ENCODE measurements at regions not wholly inside any gene's neighbourhood (a gene's known extent, or its start where the extent isn't known, plus 50 kb on each side); places are given as distances from the start of the nearest gene placed in this dataset.

DNA sequence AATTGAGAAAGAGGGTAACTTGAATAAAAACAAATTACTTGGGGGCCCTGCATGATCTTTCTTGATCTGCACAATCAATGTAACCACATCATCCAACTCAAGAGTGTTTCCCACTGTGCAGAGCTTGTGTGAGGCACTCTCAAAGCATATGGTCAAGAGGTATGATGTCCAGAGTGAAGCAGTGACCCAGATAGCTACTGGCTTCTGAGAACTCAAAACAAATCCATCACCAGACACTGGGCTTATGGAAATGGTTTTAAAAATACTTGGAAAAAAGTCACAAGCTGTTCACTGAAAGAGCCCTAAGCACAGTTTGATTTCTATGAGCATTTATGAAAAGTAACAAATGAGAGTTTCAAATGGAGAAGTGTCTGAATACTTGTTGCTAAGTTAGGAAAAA is 361.0 kb downstream of the GRXCR1 start:
- ATAC-seq (ENCODE audit: low read depth) (no peak), DNase-seq (ENCODE audit: low spot score) (no peak)
- Histone ChIP-seq H3K4me1 (ENCODE audit: insufficient read depth, poor library complexity, severe bottlenecking) (peaks cover 4% of the 10 kb centered on the region), H3K27me3 (ENCODE audit: insufficient read depth, poor library complexity, severe bottlenecking) (no peaks in the 10 kb centered on the region), H3K9me3 (ENCODE audit: severe bottlenecking) (no peaks in the 10 kb centered on the region), H3K36me3 (ENCODE audit: low read depth) (no peaks in the 10 kb centered on the region), H3K27ac (ENCODE audit: poor library complexity, severe bottlenecking) (no peak overlapping the region), H3K4me3 (ENCODE audit: severe bottlenecking) (no peak overlapping the region)
- TF ChIP-seq, protein P1, sequence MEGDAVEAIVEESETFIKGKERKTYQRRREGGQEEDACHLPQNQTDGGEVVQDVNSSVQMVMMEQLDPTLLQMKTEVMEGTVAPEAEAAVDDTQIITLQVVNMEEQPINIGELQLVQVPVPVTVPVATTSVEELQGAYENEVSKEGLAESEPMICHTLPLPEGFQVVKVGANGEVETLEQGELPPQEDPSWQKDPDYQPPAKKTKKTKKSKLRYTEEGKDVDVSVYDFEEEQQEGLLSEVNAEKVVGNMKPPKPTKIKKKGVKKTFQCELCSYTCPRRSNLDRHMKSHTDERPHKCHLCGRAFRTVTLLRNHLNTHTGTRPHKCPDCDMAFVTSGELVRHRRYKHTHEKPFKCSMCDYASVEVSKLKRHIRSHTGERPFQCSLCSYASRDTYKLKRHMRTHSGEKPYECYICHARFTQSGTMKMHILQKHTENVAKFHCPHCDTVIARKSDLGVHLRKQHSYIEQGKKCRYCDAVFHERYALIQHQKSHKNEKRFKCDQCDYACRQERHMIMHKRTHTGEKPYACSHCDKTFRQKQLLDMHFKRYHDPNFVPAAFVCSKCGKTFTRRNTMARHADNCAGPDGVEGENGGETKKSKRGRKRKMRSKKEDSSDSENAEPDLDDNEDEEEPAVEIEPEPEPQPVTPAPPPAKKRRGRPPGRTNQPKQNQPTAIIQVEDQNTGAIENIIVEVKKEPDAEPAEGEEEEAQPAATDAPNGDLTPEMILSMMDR (IDR thresholded peaks at IDR 0.05; ENCODE audit: poor library complexity, severe bottlenecking): no peak

DNA sequence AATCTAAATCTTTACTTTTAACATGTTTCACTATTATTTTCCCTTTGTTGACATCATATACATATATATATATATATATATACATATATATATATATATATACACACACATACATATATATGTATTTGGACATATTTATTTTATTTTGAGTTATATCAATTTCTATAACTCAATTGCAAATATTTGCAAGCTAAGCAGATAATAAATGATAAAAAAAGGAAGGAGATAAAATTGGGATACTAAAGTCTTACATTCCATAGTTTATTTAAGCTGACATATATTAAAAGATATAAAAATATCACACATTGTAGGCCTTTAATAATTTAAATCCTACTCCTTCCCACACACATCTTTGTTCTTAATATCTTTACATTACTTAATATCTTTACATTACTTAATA is 372.2 kb downstream of the GRXCR1 start:
- H3K27me3 ChIP-seq (ENCODE audit: insufficient read depth, poor library complexity, severe bottlenecking): no peaks in the 10 kb centered on the region
- no peaks in the 10 kb centered on the region for H3K36me3 ChIP-seq (ENCODE audit: low read depth)
- DNase-seq (ENCODE audit: low spot score) (no peak), ATAC-seq (ENCODE audit: low read depth) (no peak)
- no peak overlapping the region for H3K27ac ChIP-seq (ENCODE audit: poor library complexity, severe bottlenecking)
- H3K4me1 ChIP-seq (ENCODE audit: insufficient read depth, poor library complexity, severe bottlenecking): no peaks in the 10 kb centered on the region
- H3K4me3 ChIP-seq (ENCODE audit: severe bottlenecking): no peak overlapping the region
- TF ChIP-seq, protein P1 (IDR thresholded peaks at IDR 0.05; ENCODE audit: poor library complexity, severe bottlenecking): no peak
- H3K9me3 ChIP-seq (ENCODE audit: severe bottlenecking): peaks cover 11% of the 10 kb centered on the region

DNA sequence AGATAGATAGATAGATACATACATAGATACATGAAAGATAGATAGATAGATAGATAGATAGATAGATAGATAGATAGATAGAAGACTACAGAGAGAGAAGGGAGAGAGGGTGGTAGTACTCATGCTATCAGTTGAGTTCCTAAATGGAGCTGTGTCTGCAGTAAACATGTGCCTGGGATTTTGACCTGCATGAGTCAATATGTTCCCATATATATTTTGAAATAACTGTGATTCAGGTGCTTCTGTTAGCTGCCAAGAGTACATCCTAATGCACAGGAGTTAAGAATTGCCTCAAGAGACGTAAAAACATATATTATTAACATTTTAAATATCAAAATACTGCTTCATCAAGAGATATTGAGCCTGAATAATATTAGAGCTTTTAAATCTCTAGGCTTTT is 379.4 kb downstream of the GRXCR1 start:
- Histone ChIP-seq H3K9me3 (ENCODE audit: severe bottlenecking) (no peaks in the 10 kb centered on the region), H3K27me3 (ENCODE audit: insufficient read depth, poor library complexity, severe bottlenecking) (no peaks in the 10 kb centered on the region), H3K27ac (ENCODE audit: poor library complexity, severe bottlenecking) (no peak overlapping the region), H3K4me1 (ENCODE audit: insufficient read depth, poor library complexity, severe bottlenecking) (no peaks in the 10 kb centered on the region), H3K4me3 (ENCODE audit: severe bottlenecking) (no peak overlapping the region), H3K36me3 (ENCODE audit: low read depth) (no peaks in the 10 kb centered on the region)
- TF ChIP-seq, protein P1 (IDR thresholded peaks at IDR 0.05; ENCODE audit: poor library complexity, severe bottlenecking): no peak
- no peak for DNase-seq (ENCODE audit: low spot score)
- ATAC-seq (ENCODE audit: low read depth): peak; percentile 64

DNA sequence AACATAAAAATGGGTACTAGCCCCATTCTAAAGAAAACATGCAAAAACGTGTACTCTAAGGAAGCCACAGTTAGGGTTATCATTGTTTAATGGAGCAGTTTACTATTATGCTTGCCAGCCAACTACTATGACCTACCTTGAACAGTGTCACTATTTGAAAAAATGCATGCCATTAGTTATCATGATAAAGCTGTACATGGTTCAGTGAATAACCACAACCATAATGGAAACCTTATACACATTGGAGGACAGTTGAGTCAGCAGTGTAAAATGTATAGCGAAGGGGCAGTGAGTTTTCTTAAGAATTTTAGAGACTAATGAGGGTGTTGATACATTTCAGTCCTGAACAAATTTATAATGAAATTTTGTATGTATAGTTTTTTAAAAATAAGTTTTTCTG is 381.9 kb downstream of the GRXCR1 start:
- DNase-seq (ENCODE audit: low spot score) (no peak), ATAC-seq (ENCODE audit: low read depth) (no peak)
- Histone ChIP-seq H3K27ac (ENCODE audit: poor library complexity, severe bottlenecking) (no peak overlapping the region), H3K4me1 (ENCODE audit: insufficient read depth, poor library complexity, severe bottlenecking) (no peaks in the 10 kb centered on the region), H3K9me3 (ENCODE audit: severe bottlenecking) (no peaks in the 10 kb centered on the region), H3K27me3 (ENCODE audit: insufficient read depth, poor library complexity, severe bottlenecking) (no peaks in the 10 kb centered on the region), H3K36me3 (ENCODE audit: low read depth) (no peaks in the 10 kb centered on the region), H3K4me3 (ENCODE audit: severe bottlenecking) (no peak overlapping the region)
- TF ChIP-seq, protein P1 (IDR thresholded peaks at IDR 0.05; ENCODE audit: poor library complexity, severe bottlenecking): no peak

DNA sequence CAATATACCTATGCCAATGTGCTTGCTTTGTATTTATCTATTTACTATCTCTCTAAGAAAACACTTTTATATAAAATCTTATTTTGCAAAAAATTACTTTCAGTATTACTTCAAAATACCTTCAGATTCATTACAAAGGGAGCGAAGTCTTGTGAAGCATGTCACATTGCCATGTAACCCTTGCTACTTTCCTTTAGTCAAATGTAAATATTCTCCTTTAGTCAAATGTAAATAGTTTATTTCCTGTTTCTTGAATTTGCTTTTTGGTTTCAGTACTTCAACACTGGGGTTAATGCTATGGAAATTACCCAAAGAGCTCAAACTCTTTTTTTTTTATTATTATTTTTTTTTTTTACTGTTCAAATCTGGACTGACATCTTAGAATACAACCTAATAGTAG is 383.3 kb downstream of the GRXCR1 start:
- no peak overlapping the region for H3K27ac ChIP-seq (ENCODE audit: poor library complexity, severe bottlenecking)
- no peaks in the 10 kb centered on the region for H3K36me3 ChIP-seq (ENCODE audit: low read depth)
- no peaks in the 10 kb centered on the region for H3K9me3 ChIP-seq (ENCODE audit: severe bottlenecking)
- TF ChIP-seq, protein P1 (IDR thresholded peaks at IDR 0.05; ENCODE audit: poor library complexity, severe bottlenecking): no peak
- no peaks in the 10 kb centered on the region for H3K4me1 ChIP-seq (ENCODE audit: insufficient read depth, poor library complexity, severe bottlenecking)
- no peaks in the 10 kb centered on the region for H3K27me3 ChIP-seq (ENCODE audit: insufficient read depth, poor library complexity, severe bottlenecking)
- DNase-seq (ENCODE audit: low spot score) (no peak), ATAC-seq (ENCODE audit: low read depth) (no peak)
- H3K4me3 ChIP-seq (ENCODE audit: severe bottlenecking): no peak overlapping the region
